OCI-M1 (cell line): ENCODE measurements at regions not wholly inside any gene's neighbourhood (a gene's known extent, or its start where the extent isn't known, plus 50 kb on each side); places are given as distances from the start of the nearest gene placed in this dataset.
A peak's percentile ranks its signal among the peaks of the same experiment; 100 is the strongest.

Experiments used
- DNase-seq: peaks from one replicate; lab custom pipeline; 2025; lab: John Stamatoyannopoulos, UW

DNA sequence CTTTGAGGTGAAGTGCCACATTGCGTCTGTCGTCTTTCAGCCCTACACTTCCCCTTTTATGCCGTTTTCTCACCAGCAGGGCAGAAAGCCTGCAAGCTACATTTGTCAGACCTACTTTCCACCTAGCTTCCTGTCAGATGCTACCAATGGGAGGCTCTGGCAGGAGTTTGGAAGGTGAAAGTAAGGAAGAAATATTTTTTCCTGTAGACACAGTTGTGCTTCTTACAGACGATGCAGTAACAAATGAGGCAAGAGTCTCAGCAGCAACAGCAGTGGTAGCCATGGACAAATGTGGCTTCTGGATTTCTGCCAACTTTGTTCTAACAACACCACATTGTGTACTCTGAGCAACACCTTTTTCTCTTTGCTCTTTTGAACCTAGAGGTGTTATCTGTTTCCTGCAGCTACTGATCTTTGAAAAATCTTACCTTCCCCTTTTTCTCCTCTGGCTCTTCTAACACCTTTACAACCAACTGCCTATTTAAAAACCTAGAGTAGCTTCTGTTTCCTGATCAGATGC lies 70.6 kb upstream of the STT3B start:
- DNase-seq = peak; percentile 74

DNA sequence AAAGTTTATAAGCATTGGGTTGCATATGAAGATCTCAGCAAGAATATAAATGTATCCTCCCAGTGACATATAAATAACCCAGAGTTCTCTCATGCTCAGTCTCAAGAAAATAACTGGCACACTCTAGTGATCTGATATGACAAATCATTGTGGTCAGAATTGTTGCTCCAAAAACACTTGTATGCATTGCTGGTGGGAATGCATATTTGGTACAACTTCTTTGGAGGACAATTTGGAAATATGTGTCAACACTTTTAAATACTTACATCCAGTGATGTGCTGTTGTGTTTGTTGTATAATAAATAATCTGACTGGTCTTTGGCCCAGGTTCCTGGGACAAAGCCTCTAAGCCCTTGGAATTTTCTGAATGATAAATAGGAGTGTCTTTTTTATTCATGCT lies 66.7 kb upstream of the STT3B start:
- peak; percentile 8 for DNase-seq

DNA sequence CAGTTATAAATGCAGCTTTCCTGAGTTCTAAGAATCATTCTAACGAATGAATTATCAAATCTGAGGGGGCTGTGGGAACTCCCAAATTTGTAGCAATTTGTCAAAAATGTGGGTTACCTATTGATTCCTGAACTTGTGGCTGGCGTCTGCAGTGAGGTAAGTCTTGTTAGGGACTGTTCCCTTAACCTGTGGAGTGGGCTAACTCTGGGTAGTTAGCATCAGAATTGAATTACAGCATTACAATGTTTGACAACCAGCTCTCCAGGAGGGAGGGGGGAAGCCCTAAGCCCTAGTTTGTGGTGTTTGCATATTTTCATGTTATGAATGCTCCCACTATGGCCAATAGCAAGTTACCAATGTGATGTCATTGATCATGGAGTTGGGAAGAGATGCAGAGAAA lies 65.9 kb upstream of the STT3B start:
- DNase-seq = no peak

DNA sequence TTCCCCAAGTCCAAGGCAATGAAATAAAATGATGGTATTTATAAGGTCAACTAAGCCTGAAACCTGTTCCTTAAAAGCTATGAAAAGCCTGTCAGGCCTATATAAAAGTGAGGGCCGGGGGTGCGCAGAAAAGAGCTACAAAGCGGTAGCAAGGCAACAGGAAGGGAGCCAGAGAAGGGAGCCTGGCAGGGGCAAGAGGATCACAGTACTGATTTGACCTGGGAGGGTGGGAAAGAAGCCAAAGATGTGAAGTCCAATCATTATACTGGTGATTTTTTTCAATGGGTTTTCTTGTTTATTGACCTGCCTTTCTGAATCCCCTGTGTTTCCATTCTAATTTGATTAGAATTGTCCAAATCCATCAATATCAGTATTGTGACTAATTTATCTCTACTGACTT lies 64.3 kb upstream of the STT3B start:
- DNase-seq = no peak

DNA sequence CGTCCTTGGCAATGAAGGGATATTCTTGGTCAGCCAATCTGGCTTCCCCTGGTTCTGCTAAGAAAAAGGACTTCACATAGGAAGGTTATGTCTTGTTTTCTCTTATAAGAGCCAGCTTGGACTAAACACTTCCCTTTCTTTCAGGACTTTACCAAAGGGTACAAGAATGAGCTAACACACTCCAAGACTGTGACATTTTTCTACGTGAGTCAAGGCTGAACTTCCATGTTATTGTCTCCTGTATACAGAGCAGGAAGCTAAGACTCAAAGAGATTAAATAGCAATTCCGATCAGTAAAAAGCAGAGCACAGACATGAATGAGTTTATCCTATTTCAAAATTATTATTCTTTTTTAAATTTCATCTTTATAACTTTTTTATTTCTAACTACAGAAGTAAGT lies 63.3 kb upstream of the STT3B start:
- DNase-seq = no peak

DNA sequence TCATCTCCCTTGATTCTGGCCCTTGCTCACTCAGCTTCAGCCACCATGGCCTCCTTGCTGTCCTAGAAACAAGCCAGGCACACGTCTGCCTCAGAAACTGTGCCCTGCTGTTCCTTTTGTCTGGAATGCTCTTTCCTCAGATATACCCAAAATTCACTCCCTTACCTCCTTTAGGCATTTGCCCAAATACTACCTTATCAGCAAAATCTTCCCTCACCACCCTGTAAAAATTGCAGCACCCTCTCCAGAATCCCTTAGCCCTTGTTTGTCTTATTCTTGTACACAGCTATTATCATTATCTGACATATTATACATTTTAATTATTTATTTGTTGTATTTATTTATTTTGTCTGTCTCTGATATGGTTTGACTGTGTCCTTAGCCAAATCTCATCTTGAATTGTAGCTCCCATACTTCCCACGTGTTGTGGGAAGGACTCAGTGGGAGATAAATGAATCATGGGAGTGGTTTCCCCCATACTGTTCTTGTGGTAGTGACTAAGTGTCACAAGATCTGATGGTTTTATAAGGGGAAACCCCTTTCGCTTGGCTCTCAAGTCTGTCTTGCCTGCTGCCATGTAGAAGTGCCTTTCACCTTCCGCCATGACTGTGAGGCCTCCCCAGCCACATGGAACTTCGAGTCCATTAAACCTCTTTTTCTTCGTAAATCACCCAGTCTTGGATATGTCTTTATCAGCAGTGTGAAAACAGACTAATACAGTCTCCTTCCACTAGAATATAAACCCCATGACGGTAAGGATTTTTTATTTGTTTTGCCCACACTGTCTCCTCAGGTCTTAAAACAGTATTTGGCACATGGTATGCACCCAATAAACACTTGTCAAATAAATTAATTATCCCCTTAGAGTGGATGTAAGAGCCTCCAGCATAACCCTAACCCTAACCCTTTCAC lies 60.0 kb upstream of the STT3B start:
- peak; percentile 58 for DNase-seq

DNA sequence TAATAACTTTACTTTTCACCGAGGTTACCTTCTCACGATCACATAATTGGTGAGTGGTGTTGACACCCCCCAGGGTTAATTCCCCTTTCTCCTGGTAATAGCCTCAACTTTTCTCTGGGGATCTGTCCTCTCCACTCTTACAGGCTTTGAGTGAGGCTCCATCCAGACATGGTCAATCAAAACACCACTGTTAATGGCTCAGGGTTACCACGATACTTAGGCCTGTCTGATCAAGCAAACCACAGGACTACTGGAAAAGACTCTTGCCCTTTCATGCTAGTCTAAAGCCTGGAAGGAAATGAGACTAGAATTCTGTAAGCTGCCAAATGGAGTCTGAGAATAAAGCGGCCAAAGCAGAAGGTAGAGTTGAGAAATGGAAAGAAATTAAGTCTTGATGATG lies 56.5 kb upstream of the STT3B start:
- DNase-seq = no peak

DNA sequence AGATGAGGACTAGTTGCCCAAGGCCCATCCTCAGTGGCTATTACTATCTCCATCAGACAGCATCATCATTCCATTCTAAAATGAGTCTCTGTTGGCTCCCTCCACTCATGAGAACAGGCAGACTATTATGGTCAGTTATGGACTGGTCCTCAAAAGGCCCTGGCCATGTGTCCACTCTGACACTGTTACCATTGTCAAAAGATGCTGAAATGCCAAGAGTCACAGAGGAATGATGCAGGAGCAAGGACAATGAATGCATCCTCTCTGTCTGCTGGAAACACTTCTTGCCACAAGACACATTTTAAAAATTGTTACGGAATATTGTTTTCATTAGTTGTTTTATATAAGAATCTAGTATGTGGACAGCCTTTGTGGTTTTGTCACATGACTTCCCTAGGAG lies 53.3 kb upstream of the STT3B start:
- DNase-seq = no peak

DNA sequence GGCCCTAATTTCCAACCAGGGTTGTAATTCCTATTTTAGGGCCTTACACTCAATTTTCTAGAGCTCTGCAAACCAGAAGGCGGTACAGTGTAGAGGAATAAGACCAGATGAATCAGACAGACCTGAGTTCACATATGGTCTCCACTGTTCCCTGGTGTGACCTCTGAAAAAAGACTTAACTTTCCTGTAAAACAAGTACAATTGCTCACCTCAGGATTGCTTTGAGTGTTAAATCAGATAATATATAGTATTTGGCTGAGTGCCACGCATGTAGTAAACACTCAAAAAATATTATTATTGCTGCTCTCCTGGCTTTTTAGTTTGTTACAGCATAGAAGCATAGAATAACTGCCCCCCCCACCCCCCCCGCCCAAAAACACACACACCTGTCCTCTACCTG lies 51.0 kb upstream of the STT3B start:
- DNase-seq = no peak

DNA sequence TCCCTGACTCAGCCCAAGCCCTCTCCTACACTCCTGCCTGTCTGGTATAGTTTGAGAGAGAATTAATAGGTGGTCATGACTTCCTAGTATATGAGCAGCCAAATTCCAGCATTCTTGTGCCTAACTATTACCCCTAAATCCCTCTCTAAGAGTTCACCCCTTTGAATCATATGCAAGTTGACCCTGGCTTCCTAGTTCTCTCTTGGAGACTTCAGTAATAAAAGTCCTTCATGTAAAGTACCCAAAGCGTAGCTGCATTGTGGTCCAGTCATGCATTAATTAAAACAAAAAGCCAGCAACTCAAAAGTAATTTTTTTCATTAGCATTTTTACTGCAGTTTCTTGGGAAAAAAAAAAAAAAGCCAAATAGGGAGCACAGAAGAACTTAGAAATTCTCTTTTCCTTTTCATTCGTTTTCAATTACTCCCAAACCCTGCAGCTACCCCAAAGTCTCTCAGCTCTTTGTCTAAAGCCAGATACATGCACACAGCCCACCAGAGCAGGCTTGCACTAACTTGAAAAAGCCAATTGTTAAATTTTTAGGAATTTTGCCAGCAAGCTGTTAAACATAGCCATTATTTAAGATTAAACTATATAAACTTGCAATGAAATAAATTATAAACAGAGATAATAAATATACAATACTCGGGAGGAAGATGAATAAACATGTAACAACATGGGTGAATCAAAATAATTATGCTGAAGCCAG lies 50.1 kb upstream of the STT3B start:
- DNase-seq = no peak
